ENCODE measurements at regions not wholly inside any gene's neighbourhood (a gene's known extent, or its start where the extent isn't known, plus 50 kb on each side); places are given as distances from the start of the nearest gene placed in this dataset.

GRCh38 chr9:1292384-1292783 is 242.2 kb downstream of the DMRT2 start:
- TF ChIP-seq POLR2AphosphoS5 (IDR thresholded peaks at IDR 0.05) (no peak), POLR2A (IDR thresholded peaks at IDR 0.05) (no peak)
